ENCODE measurements at regions not wholly inside any gene's neighbourhood (a gene's known extent, or its start where the extent isn't known, plus 50 kb on each side); places are given as distances from the start of the nearest gene placed in this dataset.

GRCh38 chr4:63814171-63814964 lies 594.9 kb downstream of the TECRL start (continued):
- TF ChIP-seq ZNF462 (CRISPR knock-in tag; IDR thresholded peaks at IDR 0.05) (no peak), ZNF331 (CRISPR knock-in tag; IDR thresholded peaks at IDR 0.05; ENCODE audit: low read depth) (no peak), REST (IDR thresholded peaks at IDR 0.05; ENCODE audit: unreplicated experiment) (no peak), POLR2AphosphoS5 (IDR thresholded peaks at IDR 0.05; ENCODE audit: low read depth) (no peak), NANOG (IDR thresholded peaks at IDR 0.05; ENCODE audit: borderline replicate concordance) (no peak)
